ENCODE measurements at regions not wholly inside any gene's neighbourhood (a gene's known extent, or its start where the extent isn't known, plus 50 kb on each side); places are given as distances from the start of the nearest gene placed in this dataset.

DNA sequence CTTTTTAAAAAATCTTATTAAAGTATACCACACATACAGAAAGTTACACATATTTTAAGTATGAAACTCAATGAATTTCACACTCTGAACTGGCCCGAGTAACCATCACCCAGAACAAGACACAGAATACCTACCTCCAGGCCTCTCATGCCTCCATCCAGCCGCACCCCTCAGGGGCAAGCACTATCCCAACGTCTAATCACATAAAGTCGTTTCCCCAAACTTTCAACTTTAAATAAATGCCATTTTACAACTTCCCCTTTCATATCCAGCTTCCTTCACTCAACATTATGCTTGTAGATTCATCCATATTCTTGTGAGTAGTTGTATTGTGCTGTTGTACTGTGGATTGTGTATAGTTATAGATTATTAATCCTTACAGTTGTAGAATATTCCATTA is 539.1 kb downstream of the CD83 start:
- Histone ChIP-seq H3K36me3 (ENCODE audit: control insufficient read depth in 1 of 2, insufficient read depth in 2 of 2, low read length in 2 of 2) (no peaks in the 10 kb centered on the region), H3K4me1 (ENCODE audit: control insufficient read depth in 1 of 2, insufficient read depth in 2 of 2, low read length in 2 of 2) (peaks cover 7 to 17% of the 10 kb centered on the region in 2 donors), H3K27ac (ENCODE audit: low read depth, low read length) (no peak overlapping the region), H3K9ac (ENCODE audit: low read depth in 1 of 2, low read length in 2 of 2) (no peak overlapping the region), H3K4me3 (ENCODE audit: low read depth in 1 of 2, low read length in 2 of 2) (no peak overlapping the region), H3K27me3 (ENCODE audit: control insufficient read depth in 1 of 2, insufficient read depth in 2 of 2, low read length in 2 of 2) (no peaks in the 10 kb centered on the region), H3K9me3 (ENCODE audit: control insufficient read depth in 1 of 2, low read length in 2 of 2) (no peaks in the 10 kb centered on the region)

DNA sequence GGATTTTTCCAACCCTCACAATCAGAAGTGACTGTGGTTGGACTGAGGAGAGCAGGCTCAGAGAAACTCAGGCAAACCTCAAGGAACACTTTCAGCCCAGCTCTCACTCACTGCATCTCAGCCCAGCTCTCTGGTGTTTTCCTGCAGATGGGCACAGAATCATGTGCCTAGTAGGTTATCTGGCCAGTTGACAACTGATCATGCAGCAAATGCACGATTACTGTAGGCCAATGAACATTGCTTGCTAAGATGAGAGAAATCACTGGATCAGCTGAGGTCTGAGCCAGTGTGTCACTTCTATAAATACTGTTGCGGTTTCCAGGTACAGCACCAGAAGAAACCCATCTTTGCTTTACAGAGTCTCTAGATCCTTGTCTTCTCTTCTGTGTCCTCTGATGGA is 540.5 kb downstream of the CD83 start:
- Histone ChIP-seq H3K36me3 (ENCODE audit: control insufficient read depth in 1 of 2, insufficient read depth in 2 of 2, low read length in 2 of 2) (no peaks in the 10 kb centered on the region), H3K9ac (ENCODE audit: low read depth in 1 of 2, low read length in 2 of 2) (no peak overlapping the region), H3K4me1 (ENCODE audit: control insufficient read depth in 1 of 2, insufficient read depth in 2 of 2, low read length in 2 of 2) (peaks cover 7 to 17% of the 10 kb centered on the region in 2 donors), H3K27me3 (ENCODE audit: control insufficient read depth in 1 of 2, insufficient read depth in 2 of 2, low read length in 2 of 2) (no peaks in the 10 kb centered on the region), H3K4me3 (ENCODE audit: low read depth in 1 of 2, low read length in 2 of 2) (no peak overlapping the region), H3K9me3 (ENCODE audit: control insufficient read depth in 1 of 2, low read length in 2 of 2) (no peaks in the 10 kb centered on the region), H3K27ac (ENCODE audit: low read depth, low read length) (no peak overlapping the region)

DNA sequence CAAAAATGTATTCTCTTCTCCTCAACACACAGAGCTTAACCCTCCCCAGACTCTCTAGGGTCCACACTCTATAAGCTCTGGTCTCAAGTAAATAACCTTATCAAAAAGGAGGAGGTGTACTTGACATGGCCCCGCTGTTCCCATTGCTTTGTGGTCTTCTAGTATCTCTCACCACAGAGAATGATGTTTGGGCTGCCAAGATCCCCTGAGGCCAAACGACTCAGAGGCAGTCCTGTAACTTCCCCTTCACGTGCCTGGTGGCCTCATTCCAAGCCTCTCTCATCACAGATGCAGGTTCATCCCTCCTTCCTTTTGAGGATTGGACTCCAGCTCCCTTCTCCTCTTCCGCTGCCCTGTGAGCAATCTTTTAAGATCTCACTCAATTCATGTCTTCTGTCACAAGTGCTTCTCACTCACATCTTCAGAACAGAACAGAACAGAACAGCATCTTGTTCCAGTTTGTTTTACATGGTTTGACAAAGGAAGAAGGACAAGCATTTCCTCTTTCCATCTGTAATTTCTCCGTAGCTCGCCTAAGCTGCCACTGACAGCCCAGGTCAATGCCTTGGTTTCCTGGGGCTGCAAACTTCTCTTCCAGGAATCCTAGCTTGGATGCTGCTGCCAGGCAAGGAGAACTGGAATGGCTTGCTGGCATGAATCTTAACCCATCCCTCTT is 541.5 kb downstream of the CD83 start:
- H3K4me3 ChIP-seq (ENCODE audit: low read depth in 1 of 2, low read length in 2 of 2): no peak overlapping the region
- no peak overlapping the region for H3K27ac ChIP-seq (ENCODE audit: low read depth, low read length)
- peaks cover 7 to 17% of the 10 kb centered on the region in 2 donors for H3K4me1 ChIP-seq (ENCODE audit: control insufficient read depth in 1 of 2, insufficient read depth in 2 of 2, low read length in 2 of 2)
- no peaks in the 10 kb centered on the region for H3K9me3 ChIP-seq (ENCODE audit: control insufficient read depth in 1 of 2, low read length in 2 of 2)
- H3K27me3 ChIP-seq (ENCODE audit: control insufficient read depth in 1 of 2, insufficient read depth in 2 of 2, low read length in 2 of 2): no peaks in the 10 kb centered on the region
- H3K36me3 ChIP-seq (ENCODE audit: control insufficient read depth in 1 of 2, insufficient read depth in 2 of 2, low read length in 2 of 2): no peaks in the 10 kb centered on the region
- H3K9ac ChIP-seq (ENCODE audit: low read depth in 1 of 2, low read length in 2 of 2): no peak overlapping the region

DNA sequence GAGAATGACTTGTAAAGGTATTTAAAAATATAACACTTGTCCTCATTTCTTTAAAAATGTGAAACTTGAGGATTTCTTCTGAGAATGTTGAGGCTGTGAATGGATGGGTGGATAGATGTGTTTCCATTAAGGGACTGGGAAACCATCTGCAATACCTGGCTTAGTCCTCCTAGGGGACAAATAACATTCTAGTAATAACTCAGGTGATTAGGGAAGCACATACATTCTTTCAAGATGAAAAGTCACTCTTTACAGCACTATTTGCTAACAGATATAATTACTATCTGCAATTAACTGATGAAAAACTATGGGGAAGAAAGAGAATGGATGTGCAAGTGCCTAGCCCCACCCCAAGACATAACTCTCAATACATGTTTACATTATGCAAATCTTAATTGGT is 542.3 kb downstream of the CD83 start:
- H3K36me3 ChIP-seq (ENCODE audit: control insufficient read depth in 1 of 2, insufficient read depth in 2 of 2, low read length in 2 of 2): no peaks in the 10 kb centered on the region
- H3K27ac ChIP-seq (ENCODE audit: low read depth, low read length): no peak overlapping the region
- no peaks in the 10 kb centered on the region for H3K9me3 ChIP-seq (ENCODE audit: control insufficient read depth in 1 of 2, low read length in 2 of 2)
- H3K4me3 ChIP-seq (ENCODE audit: low read depth in 1 of 2, low read length in 2 of 2): no peak overlapping the region
- no peaks in the 10 kb centered on the region for H3K27me3 ChIP-seq (ENCODE audit: control insufficient read depth in 1 of 2, insufficient read depth in 2 of 2, low read length in 2 of 2)
- peaks cover 7 to 17% of the 10 kb centered on the region in 2 donors for H3K4me1 ChIP-seq (ENCODE audit: control insufficient read depth in 1 of 2, insufficient read depth in 2 of 2, low read length in 2 of 2)
- H3K9ac ChIP-seq (ENCODE audit: low read depth in 1 of 2, low read length in 2 of 2): no peak overlapping the region

DNA sequence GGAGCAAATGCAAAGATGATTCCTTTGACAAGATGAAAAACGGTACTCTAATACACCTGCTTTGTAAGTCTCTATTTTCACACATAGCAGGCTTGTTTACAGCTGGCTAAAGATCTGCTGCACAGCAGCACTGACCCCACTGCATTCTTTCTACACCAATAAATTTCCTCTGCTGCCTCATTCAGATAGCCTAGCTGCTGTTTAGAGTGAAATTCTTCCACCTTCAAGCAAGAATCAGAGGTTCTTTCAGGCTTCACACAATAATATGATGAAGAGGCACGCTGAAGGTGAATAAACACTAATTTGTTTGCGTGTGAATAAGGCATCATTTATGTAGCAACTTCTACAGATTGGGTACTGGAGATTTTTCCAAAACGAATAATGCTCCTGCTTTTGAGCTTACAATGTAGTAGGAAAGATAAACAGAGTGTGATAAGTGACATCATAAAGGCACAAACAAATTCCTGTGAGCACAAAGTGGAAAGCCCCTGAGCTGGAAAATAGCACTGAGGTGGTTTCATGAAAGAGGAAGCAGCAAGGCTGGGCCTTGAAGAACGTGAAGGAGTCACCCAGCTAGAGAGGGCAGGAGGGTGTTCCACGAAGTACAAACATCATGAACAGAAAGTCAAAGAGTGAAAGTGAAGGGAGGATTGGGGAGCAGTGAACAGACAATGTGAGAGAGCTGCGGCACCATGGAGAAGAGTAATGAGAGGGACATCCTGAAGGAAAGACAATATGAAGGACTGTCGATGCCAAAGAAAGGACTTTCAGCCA is 543.4 kb downstream of the CD83 start:
- Histone ChIP-seq H3K4me3 (ENCODE audit: low read depth in 1 of 2, low read length in 2 of 2) (no peak overlapping the region), H3K27ac (ENCODE audit: low read depth, low read length) (no peak overlapping the region), H3K27me3 (ENCODE audit: control insufficient read depth in 1 of 2, insufficient read depth in 2 of 2, low read length in 2 of 2) (no peaks in the 10 kb centered on the region)

DNA sequence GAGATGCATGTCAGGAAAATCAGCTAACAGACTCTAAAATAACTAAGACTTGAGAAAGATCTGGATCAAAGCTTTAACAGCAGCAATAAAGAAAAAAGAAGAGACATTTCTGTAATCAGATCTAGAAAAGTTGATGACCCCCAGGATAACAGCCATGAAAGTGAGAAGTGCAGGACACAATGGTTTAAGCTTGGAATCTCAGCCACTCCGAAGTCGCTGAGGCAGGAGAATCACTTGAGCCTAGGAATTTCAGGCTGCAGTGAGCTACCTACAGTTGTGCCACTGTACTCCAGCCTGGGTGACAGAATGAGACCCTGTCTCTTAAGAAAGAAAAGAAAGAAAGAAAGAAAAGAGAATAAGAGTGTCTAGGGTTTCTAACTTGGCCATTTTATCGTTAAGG is 544.1 kb downstream of the CD83 start:
- no peak overlapping the region for H3K27ac ChIP-seq (ENCODE audit: low read depth, low read length)
- no peak overlapping the region for H3K9ac ChIP-seq (ENCODE audit: low read depth in 1 of 2, low read length in 2 of 2)
- H3K4me1 ChIP-seq (ENCODE audit: control insufficient read depth in 1 of 2, insufficient read depth in 2 of 2, low read length in 2 of 2): peaks cover 0 to 8% of the 10 kb centered on the region in 2 donors
- H3K27me3 ChIP-seq (ENCODE audit: control insufficient read depth in 1 of 2, insufficient read depth in 2 of 2, low read length in 2 of 2): no peaks in the 10 kb centered on the region
- H3K9me3 ChIP-seq (ENCODE audit: control insufficient read depth in 1 of 2, low read length in 2 of 2): no peaks in the 10 kb centered on the region
- H3K4me3 ChIP-seq (ENCODE audit: low read depth in 1 of 2, low read length in 2 of 2): no peak overlapping the region
- H3K36me3 ChIP-seq (ENCODE audit: control insufficient read depth in 1 of 2, insufficient read depth in 2 of 2, low read length in 2 of 2): no peaks in the 10 kb centered on the region

More for the DNA sequence above, 543.4 kb downstream of the CD83 start:
- H3K4me1 ChIP-seq (ENCODE audit: control insufficient read depth in 1 of 2, insufficient read depth in 2 of 2, low read length in 2 of 2): peaks cover 0 to 8% of the 10 kb centered on the region in 2 donors
- H3K36me3 ChIP-seq (ENCODE audit: control insufficient read depth in 1 of 2, insufficient read depth in 2 of 2, low read length in 2 of 2): no peaks in the 10 kb centered on the region
- H3K9ac ChIP-seq (ENCODE audit: low read depth in 1 of 2, low read length in 2 of 2): no peak overlapping the region
- H3K9me3 ChIP-seq (ENCODE audit: control insufficient read depth in 1 of 2, low read length in 2 of 2): no peaks in the 10 kb centered on the region

DNA sequence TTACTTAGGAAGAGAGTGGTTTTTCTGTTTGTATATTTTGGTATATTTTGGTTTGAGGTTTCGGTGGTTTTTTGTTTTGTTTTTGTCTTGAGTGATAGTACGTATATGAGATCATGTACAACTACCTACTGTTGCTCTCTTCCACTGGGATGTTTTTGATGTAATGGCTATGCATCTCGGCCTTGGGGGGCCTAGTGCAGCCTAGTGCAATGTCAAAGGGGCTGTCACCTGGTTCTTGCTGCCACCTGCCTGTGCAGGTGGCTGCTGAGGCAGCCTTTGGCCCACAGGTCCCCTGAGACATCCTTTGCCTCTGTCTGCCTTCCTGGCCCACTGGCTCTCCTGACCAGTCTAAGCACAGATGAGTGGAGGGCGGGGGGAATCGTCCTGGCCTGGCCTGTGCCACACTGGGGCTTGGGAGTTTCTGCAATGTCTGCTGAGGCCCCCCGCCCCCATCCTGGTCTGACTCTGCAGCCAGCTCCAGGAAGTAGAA is 546.6 kb downstream of the CD83 start:
- Histone ChIP-seq H3K4me3 (ENCODE audit: low read depth in 1 of 2, low read length in 2 of 2) (no peak overlapping the region), H3K27me3 (ENCODE audit: control insufficient read depth in 1 of 2, insufficient read depth in 2 of 2, low read length in 2 of 2) (no peaks in the 10 kb centered on the region), H3K27ac (ENCODE audit: low read depth, low read length) (no peak overlapping the region)

DNA sequence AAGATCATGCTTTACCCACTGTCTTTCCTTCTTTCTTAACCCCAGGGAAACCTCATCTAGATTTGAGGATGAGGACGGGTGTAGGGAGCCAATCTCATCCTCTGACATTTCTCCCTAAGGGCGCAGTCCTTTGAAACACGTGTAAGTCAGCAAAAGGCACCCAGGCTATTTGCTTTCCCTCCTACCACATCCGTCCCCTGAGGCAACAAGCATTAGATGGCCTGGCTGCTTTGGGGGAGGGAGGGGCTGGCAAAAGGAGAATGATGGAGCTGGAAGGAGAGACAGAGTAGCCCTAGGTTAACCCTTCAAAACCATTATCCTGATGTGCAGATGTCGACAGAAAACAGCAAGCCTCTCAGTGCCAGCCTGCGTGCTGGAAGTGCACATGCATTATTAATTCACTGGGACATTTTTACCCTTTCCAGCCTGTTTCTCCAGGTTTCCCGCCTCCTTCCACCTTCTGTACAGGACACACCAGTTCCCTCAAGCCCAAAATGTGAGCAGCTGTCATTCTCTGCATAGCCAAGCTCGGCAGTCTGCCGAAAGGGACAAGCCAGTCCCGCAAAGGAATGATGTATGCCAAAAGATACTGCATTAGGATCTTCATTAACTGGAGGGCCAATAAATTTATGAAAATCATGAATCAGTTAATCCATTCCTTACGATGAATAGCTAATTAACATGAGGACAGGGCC is 547.2 kb downstream of the CD83 start:
- Histone ChIP-seq H3K36me3 (ENCODE audit: control insufficient read depth in 1 of 2, insufficient read depth in 2 of 2, low read length in 2 of 2) (no peaks in the 10 kb centered on the region), H3K4me1 (ENCODE audit: control insufficient read depth in 1 of 2, insufficient read depth in 2 of 2, low read length in 2 of 2) (peaks cover 0 to 8% of the 10 kb centered on the region in 2 donors), H3K4me3 (ENCODE audit: low read depth in 1 of 2, low read length in 2 of 2) (no peak overlapping the region), H3K9ac (ENCODE audit: low read depth in 1 of 2, low read length in 2 of 2) (no peak overlapping the region), H3K9me3 (ENCODE audit: control insufficient read depth in 1 of 2, low read length in 2 of 2) (no peaks in the 10 kb centered on the region), H3K27ac (ENCODE audit: low read depth, low read length) (no peak overlapping the region), H3K27me3 (ENCODE audit: control insufficient read depth in 1 of 2, insufficient read depth in 2 of 2, low read length in 2 of 2) (no peaks in the 10 kb centered on the region)

More for the DNA sequence above, 546.6 kb downstream of the CD83 start:
- H3K36me3 ChIP-seq (ENCODE audit: control insufficient read depth in 1 of 2, insufficient read depth in 2 of 2, low read length in 2 of 2): no peaks in the 10 kb centered on the region
- peaks cover 0 to 8% of the 10 kb centered on the region in 2 donors for H3K4me1 ChIP-seq (ENCODE audit: control insufficient read depth in 1 of 2, insufficient read depth in 2 of 2, low read length in 2 of 2)
- no peaks in the 10 kb centered on the region for H3K9me3 ChIP-seq (ENCODE audit: control insufficient read depth in 1 of 2, low read length in 2 of 2)
- H3K9ac ChIP-seq (ENCODE audit: low read depth in 1 of 2, low read length in 2 of 2): no peak overlapping the region

DNA sequence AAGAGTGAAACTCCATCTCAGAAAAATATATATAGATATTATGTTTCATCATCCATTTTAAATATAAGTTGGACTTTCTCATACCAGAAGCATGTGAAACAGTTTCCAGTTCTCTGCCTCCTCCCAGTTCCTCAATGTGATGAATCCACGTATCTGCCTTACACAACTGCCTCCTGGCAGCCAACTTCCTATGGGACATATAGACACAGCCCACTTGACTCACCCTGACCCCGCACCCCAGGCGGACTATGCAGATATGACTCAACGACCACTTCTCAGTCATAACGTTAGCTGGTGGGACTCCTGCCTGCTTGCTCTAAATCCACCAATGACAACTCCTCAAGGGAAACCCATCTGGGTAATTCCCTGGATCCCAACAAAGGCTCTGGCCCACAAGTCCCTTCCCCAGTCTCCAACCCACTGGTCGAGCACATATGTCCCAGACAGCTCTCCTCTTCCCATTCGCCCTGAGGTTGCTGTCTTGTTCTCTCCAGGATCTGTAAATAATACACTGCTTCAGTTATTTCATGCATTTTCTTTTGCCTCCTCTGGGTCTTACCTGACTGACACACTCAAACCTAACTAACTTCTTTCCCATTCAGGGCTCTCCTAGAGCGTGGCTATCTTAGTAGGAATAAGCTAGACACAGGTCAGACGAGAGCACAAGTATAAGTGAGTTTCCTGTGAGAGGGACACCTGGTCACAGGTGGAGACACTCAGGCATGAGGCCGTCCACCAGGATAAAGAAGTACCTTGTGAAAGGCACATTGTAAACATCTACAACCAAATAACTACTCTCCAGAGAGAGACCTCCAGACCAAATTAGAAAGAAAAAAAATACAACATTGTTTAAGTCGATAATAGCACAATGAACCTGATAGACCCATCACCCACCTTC is 548.5 kb downstream of the CD83 start:
- no peaks in the 10 kb centered on the region for H3K9me3 ChIP-seq (ENCODE audit: control insufficient read depth in 1 of 2, low read length in 2 of 2)
- H3K36me3 ChIP-seq (ENCODE audit: control insufficient read depth in 1 of 2, insufficient read depth in 2 of 2, low read length in 2 of 2): no peaks in the 10 kb centered on the region
- H3K27me3 ChIP-seq (ENCODE audit: control insufficient read depth in 1 of 2, insufficient read depth in 2 of 2, low read length in 2 of 2): no peaks in the 10 kb centered on the region
- peaks cover 0 to 2% of the 10 kb centered on the region in 2 donors for H3K4me1 ChIP-seq (ENCODE audit: control insufficient read depth in 1 of 2, insufficient read depth in 2 of 2, low read length in 2 of 2)
- no peak overlapping the region for H3K4me3 ChIP-seq (ENCODE audit: low read depth in 1 of 2, low read length in 2 of 2)
- H3K9ac ChIP-seq (ENCODE audit: low read depth in 1 of 2, low read length in 2 of 2): no peak overlapping the region
- no peak overlapping the region for H3K27ac ChIP-seq (ENCODE audit: low read depth, low read length)
